ENCODE measurements at regions not wholly inside any gene's neighbourhood (a gene's known extent, or its start where the extent isn't known, plus 50 kb on each side); places are given as distances from the start of the nearest gene placed in this dataset.
"Not testable (repeated sequence)": the region's sequence is repeated elsewhere in the genome, so short reads cannot be mapped to it uniquely, and the experiment has no call there.

DNA sequence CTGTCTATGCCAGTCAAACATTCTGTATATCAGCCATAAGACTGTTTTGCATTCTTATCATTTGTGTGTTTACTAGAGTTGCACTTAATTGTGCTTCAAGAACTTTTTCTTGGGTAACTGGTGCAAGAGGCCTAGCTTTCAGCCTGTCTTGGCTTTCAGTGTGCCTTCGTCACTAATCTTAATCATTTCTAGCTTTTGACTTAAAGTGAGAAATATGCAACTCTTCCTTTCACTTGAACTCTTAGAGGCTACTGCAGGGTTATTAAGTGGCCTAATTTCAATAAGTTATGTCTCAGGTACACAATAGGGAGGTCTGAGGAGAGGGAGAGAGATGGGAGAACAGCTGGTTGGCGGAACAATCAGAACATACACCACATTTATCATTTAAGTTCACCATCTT, 62.1 kb upstream of the FAN1 start:
- not testable (repeated sequence) for DNase-seq (ENCODE audit: low read depth in 3 of 3)

DNA sequence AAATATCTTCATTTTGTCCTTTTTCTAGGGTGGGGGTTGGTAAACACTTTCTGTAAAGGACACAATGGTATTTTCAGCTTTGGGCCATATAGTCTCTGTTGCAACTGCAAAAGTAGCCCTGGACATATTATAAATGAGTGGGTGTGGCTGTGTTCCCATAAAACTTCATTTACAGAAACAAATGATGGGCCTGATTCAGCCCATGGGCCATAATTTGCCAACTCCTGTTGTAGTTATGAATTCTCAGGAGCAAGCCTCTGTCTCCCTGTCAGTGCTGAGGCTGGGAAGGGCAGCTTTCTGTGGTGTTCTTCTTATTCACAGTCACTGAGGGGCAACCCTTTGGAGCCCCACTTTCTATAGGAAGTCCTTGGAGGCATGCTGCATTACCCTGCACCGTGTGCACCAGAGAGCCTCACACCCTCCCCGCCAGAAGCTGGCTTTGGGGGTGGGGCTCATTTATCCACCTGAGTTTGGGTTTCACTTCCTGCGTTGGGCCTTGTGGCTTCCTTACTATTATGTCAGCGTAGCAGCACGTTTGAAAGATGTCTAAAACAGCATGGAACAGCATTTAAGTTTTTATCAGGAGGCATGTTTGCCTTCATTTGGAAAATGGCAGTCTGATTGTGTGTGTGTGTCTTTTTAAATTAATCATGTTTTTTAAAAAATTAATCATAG, 60.8 kb upstream of the FAN1 start:
- not testable (repeated sequence) for DNase-seq (ENCODE audit: low read depth in 3 of 3)

DNA sequence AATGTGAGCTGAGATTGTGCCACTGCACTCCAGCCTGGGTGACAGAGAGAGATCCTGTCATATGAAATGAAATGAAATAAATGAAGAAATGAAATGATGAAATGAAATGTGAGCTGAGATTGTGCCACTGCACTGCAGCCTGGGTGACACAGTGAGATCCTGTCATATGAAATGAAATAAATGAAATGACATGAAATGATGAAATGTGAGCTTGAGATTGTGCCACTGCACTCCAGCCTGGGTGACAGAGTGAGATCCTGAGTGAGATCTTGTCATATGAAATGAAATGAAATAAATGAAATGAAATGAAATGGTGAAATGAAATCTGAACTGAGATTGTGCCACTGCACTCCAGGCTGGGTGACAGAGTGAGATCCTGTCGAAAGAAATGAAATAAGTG, 58.2 kb upstream of the FAN1 start:
- not testable (repeated sequence) for DNase-seq (ENCODE audit: low read depth in 3 of 3)

Data from stimulated activated CD4-positive, alpha-beta T cell treated with anti-CD3 and anti-CD28 coated beads, TNF-alpha, amount 100 ng/mL, for 4 hours (primary cell).